KG1 (cell line): ENCODE measurements at regions not wholly inside any gene's neighbourhood (a gene's known extent, or its start where the extent isn't known, plus 50 kb on each side); places are given as distances from the start of the nearest gene placed in this dataset.

Source experiments
- DNase-seq: peaks from one replicate; lab custom pipeline; 2025; lab: John Stamatoyannopoulos, UW

DNA sequence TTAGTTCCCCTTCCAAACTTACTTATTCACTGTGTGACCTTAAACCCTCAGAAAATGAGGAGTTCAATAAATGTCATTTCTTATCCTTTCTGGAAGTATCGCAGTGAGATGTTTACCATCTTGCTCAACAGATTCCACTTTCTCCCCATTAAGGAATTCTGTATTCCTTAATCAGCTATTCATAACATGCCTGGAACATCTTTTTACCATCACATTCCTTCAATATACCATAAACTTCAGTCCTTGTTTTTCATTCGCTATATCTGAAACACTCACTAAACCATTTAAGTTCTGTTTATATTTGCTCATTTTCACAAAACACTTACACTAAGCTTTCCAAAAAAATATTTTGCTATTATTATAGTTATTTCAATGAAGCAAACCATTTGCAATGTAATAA lies 1158.6 kb downstream of the CDH12 start:
- no peak for DNase-seq

DNA sequence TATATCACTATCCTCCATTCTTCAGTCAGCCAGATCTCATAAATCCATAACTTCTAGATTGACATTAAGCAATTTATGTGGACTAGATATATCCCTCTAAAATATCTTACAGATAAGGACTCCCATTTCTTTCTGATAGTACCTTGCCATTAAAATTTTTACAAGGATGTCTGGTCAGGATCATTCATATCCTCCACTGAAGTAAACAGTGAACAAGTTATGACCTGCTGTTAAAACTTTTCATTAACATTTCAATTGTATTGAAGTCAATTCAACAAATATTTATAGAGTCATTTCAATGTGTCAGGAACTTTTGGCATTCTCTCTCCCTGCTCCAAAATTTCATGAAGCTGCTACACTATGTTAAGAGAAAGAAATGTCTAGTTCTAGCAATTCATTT lies 1159.6 kb downstream of the CDH12 start:
- no peak for DNase-seq

DNA sequence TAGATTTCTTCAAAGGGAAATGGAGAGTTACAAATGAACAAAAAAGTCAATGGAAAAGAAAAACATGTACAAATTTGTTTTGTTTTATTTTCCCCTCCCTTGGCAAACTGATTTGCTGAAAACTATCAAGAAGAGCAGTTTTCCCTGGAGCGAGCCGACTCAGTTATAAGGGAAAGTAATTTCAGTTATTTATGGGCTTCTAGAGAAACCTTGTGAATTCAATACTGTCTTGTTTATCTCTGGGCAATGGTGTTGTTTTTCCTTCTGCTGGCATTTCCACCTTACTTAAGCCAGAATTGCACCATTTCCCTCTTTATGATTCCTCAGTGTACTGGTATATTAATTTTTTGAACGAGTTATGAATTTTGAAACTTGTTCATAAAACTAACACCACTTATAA lies 1163.6 kb downstream of the CDH12 start:
- DNase-seq, result no peak

DNA sequence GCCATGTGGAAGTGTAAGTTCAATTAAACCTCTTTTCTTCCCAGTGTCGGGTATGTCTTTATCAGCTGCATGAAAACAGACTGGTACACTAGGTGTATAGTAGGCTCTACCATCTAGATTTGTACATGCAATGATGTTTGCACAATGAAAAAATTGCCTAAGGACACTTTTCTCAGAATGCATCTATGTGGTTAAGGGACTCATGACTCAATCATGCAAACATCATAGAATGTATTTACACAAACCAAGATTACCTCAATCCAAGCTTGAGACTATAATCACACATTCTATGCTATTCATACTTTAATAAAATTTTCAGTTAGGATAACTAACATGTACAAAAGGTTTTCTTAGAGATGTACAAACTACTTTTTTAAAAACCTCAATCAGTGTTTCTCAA lies 1164.5 kb downstream of the CDH12 start:
- DNase-seq, result no peak

DNA sequence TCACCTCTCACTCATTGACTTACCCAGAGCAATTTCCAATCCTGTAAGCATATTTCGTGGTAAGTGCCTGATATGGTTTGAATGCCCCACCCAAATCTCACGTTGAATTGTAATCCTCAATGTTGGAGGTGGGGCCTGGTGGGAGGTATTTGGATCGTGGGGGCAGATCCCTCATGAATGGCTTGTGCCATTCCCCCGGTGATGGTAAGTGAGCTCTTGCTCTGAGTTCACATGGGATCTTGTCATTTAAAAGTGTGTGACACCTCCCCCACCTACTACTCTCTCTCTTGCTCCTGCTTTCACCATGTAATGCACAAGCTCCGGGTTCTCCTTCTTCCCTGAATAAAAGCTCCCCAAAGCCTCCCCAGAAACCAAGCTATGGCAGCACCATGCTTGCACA lies 1165.5 kb downstream of the CDH12 start:
- no peak for DNase-seq

DNA sequence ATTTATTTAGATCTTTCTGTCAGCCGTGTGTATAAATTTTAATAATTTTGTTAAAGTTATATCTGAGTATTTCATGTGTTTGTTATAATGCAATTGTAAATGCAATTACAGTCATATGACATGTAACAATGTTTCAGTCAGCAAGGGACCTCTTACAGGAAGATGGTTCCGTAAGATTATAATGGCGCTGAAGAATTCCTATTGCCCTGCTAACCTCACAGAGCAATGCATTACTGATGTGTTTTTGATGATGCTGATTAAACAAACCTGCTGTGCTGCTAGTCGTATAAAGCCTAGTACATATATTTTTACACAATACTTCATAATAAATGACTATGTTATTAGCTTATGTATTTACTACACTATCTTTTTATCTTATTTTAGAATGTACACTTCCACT lies 1166.4 kb downstream of the CDH12 start:
- no peak for DNase-seq

DNA sequence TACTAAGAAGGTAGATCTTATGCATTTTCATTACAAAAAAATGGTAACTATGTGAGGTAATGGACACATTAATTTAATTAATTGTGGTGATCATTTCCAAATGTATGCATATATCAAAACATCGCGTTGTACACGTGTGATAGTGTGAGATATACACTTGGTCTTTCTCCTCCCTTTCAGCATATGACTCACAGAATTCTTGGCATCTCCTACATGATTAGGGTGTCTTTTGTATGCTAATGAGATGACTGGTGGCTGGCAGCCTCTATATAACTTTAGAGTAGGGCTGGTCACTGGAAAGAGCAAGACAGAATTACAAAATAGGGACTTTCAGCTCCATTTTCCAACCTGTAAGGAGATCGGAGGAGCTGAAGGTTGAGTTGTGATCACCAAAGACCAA lies 1167.6 kb downstream of the CDH12 start:
- no peak for DNase-seq

DNA sequence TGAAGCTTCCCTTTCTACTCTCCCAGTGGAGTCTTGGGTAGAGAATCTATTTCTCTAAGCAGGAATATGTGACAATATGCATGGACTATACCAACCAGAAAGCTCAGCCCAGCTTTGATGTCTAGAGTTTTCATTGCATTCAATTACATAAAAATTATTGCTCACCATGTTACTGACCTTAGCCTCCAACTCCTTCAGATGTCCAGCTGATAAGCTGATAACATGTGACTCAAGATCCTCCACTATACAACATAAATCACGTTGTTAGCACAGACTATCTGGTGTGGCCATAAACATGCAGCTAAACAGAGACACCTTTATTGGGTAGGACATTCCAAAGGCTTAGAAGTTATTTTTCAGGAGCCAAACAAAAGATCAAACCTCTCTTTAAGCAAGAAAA lies 1168.2 kb downstream of the CDH12 start:
- DNase-seq, result no peak

DNA sequence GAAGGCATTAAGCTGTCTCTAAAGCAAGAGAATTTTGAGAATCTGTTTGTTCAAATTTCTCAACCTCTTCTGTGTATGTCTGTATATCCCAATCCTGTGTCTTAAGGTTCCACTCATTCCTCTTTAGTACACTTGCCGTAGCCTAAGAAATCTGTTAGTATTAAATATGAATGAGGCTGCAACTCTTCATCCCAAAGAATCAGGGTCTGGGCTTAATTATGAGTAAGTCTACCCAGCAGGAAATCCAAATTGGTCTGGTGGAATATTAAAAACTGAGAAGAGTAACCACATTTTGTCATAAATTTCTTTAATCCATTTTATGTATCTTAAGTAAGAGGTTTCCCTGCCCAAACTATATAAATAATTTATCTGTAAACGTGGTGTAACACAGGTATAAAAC lies 1171.2 kb downstream of the CDH12 start:
- DNase-seq, result no peak

DNA sequence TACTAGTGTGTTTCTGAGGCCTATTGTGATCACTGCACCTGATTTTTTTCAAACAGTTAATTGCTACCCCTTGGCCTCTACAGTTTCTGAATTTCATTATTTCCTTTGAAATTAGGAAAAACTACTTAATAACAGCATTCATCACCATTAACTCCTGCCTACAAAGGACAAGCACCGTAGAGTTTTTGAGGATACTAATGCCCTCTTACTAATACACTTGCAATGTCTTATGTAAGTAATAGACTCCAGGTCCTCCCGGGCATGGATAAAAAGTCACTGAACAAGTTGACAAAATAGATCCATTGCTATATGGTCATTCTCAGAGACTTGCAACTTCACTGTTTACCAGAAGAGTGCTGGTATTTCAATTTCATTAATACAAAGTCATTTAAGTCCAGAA lies 1172.5 kb downstream of the CDH12 start:
- no peak for DNase-seq

DNA sequence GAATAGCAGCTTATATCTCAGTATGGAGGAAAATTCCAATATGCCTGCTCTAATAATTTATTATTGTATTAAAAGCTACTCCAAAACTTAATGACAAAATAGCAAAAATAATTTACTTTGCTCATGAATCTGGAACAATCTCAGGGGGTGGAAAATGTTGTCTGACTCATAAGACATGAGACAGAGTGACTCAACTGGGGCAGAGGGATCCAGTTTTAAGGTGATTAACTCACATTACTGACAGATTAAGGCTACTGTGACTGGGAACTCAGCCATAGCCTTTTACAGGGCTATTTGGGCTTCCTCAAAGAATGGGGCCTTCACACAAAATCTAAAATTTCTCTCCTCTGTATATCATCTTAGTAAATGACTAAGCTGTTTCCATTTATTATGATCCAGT lies 1172.9 kb downstream of the CDH12 start:
- no peak for DNase-seq

DNA sequence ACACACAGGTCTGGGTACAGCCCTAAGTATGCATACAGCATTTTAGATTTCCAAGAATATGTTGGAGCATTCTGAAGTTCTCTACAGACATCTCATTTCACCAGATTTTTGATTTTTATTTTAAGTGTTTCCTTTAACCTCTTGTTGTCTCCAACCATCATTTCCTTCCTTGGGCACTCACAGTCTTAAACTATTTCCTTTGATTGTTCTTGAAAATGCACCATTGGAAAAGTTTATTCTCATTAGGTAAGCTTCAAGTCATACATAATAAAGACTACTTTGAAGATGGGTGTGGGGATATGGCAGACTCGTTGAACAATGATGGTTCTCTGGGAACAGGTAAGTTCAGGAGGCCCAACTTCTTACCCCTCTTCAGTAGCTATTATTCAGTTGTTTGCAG lies 1174.6 kb downstream of the CDH12 start:
- no peak for DNase-seq

DNA sequence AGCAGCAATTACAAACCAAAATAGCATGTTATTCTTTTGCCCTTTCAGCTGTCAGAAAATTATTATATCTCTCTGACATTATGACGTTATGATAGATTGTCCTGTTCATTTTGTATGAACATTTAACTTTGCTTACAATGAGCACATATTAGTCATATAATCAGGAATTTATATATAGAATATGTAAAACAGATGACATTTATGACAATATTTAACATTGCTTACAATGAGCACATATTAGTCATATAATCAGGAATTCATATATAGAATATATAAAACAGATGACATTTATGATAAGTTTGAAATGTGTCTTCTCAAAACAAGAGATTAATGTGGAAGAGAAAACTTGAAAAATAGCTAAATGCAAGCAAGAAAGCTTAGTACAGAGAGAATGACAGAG lies 1180.2 kb downstream of the CDH12 start:
- DNase-seq, result no peak

DNA sequence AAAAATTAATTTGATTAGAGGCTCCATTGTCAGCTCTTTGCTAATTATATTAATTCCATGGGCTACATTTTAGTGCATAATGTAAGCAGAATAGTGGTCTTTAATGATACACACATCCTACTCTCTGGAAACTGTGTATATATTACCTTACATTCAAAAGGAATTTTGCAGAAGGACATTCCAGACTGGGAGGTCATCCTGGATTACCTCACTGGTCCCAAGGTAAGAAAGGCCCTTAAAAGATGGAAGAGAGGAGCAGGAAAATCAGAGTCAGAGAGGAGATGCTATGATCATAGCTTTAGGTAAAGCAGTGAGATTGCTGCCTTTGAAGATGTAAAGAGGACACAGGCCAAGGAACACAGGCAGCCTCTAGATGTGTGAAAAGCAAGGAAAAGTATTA lies 1180.8 kb downstream of the CDH12 start:
- no peak for DNase-seq

DNA sequence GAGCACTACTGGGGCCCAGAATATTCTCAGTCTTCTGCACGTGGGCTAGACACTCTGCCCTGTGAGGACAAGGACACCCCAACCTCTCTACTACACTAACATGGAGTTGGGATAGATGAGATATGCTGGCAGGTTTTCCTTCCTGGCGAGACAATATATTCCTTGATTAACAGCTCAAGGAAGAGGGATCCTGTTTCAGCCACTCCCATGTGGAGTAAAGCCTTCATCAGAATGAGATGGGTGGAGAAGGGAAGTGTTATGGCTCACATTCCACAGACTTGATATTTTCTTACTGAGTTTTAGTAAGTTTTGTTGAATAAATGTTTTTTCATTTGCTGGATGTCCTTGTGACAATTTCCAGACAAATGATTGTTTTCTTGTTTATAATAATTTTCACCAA lies 1187.6 kb downstream of the CDH12 start:
- no peak for DNase-seq

DNA sequence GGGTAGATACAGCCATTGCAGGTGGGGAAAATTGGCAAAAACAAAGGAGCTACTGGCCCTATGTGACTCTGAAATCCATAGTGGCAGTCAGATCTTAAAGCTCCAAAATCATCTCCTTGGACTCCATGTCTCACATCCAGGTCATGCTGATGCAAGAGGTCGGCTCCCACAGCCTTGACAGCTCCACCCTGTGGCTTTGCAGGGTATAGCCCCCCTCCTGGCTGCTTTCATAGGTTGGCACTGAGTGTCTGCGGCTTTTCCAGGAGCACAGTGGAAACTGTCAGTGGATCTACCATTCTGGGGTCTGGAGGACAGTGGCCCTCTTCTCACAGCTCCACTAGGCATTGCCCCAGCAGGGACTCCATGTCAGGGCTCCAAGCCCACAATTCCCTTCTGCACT lies 1190.1 kb downstream of the CDH12 start:
- no peak for DNase-seq

DNA sequence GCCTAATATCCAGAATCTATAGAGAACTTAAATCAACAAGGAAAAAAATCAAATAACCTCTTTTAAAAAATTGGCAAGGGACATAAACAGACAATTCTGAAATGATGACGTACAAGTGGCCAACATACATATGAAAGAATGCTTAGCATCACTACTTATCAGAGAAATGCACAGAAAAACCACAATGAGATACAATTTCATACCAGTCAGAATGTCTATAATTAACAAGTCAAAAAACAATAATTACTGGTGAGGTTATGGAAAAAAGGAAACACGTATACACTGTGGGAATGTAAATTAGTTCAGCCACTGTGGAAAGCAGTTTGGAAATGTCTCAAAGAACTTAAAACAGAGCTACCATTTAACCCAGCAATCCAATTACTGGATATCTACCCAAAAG lies 1192.0 kb downstream of the CDH12 start:
- DNase-seq, result no peak

DNA sequence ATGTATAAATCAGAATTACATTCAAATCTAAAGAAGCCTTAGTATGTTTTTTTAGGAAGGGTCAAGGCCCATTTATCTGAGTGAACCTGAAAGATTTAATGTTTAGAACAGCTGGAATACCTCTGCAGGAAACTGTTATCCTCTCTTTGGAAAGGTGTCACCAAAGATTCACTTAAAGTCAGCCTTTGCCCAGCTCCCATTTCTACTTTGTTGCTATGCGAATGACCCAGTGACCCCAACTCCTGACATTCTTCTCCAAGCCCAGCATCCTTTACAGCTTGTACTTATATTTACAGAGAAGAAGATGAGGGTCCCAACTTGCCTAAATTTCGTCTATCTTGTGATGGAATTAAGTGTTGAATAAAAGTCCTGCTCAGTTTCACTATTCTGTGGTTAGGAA lies 1198.6 kb downstream of the CDH12 start:
- no peak for DNase-seq

DNA sequence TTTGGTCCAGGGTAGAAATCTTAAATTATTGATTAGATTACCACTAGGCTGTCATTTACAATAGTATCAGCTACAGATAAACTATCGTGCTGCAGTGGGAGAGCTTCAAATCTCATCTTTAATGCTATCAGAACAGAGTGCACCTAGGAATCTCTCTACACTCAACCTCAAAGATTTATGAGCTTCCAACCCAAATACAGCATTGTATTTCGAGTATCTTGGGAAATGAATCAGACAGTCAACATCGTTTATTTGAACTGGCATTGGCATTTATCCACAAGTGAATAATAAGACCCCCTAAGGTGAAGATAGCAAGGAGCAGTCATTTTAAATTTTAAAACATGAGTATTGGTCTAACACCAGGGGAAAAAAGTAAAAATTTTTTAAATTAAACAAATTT lies 1203.2 kb downstream of the CDH12 start:
- DNase-seq, result no peak

DNA sequence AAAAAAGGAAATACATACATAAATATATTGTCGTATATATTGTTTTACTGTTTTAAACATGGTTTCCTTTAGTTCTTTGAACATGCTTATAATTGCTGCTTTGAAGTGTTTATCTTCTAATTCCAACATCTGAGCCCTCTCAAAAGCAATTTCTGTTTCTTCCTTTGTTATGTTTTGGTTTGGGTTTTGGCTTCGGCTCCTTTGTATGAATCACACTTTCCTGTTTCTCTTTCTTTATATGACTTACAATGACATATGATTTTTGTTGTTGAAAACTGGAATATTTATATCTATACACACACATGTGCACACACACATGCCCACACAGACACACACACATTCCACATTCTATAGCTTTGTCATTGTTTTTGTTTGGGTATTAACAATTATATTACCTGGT lies 1206.7 kb downstream of the CDH12 start:
- no peak for DNase-seq

DNA sequence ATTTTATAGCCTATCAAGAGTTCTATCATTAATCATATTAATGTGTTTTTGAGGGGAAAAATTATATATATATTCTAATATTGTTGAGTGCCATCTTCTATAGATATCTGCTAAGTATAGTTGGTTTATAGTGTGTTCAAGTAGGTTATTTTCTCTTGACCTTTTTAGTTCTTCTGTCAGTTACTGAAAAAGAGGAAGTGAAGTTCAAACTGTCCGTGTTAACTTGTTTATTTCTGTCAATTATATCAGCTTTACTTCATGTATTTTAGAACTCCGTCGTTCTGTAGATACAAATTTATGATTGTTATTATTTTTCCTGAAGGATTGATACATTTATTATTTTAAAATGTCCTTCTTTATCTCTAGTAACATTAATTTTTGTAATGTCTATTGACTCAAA lies 1209.1 kb downstream of the CDH12 start:
- no peak for DNase-seq

DNA sequence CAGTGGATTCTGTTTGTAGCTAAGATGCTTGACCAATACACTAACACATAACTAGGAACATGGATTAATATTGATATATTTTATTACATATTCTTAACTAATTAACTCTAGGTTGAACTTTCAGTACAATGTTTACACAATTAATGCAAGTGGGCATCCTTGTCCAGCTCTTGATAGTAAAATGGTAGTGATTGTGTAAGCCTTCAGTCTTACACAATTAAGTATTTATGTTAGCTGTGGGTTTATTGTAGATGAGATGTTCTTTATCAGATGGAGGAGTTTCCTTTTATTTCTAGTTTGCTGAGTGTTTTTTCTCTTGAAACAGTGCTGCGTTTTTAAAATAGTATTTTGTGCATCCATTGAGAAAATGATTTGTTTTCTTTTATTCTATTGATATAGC lies 1210.8 kb downstream of the CDH12 start:
- DNase-seq, result no peak

DNA sequence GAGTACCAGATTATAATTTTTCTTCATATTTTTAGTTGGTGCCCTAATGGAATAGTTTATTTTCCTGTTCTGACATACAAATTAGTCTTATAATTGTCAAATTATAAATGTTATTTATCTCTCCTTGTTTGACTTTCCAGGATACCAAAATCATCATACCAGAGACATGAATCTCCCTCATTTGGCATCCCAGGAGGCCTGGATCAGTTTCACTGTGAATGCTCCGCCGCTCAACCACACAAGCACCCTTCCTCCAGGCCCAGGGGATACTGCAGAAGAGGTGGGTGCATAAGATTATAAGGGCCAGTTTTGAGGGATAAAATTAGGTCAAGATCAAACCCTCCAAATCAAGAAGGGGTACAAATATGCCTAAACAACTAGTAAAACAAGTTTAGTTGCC lies 1229.3 kb downstream of the CDH12 start:
- DNase-seq, result no peak

DNA sequence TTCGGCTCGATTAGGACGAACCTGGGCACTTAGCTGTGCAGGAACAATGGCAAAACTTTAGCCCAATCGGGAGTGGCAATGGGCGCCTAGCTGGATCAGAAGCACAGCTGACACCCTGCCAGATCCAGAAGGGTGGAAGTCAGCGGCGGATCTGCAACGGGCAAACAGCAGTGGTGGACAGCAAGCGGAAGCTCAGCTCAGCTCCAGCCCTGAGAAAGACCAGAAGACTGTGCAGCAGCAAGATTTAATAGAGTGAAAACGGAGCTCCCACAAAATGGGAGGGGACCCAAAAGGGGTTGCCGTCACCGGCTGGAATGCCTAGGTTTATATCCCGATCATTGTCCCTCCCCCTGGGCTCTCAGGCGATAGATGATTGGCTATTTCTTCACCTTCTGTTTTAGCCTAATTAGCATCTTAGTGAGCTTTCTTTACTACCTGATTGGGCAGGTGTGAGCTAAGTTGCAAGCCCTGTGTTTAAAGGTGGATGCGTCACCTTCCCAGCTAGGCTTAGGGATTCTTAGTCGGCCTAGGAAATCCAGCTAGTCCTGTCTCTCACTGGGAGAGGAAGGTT lies 1237.9 kb downstream of the CDH12 start:
- no peak for DNase-seq

DNA sequence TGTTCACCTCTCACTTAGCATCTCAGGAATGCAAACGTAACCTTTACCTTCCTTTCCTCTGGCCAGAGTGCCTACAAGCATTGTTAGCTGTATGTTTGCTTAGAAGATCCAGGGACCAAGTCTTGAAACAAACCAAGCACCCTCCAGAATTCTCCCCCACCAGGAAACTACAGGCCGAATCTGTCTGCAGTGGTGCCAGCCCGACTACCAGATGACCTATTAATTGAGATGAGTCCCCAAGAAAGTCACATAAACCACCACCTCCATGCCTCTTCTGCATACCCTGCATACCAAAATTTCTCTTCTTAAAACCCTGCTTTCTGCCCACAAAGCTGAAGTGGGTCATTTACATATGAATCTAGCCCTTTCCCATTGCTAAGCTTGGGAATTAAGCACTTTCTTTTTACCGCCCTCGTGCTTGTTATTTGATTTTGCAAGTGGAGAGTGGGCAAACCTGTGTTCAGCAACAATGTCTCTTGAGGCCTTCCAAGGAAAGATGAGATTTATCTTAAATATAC lies 1239.1 kb downstream of the CDH12 start:
- no peak for DNase-seq
